Mammary epithelial cell (primary cell): ENCODE measurements at regions not wholly inside any gene's neighbourhood (a gene's known extent, or its start where the extent isn't known, plus 50 kb on each side); places are given as distances from the start of the nearest gene placed in this dataset.

Experiments
- EZH2 ChIP-seq: IDR thresholded peaks from 2 replicates; pipeline ENCODE4 v1.6.1; 2012; ENCODE audit warnings: low read length, inconsistent platforms, borderline replicate concordance
- TF ChIP-seq, protein P1 (sequence below), 2 donors: IDR thresholded peaks in 1 of 2; conservative IDR thresholded peaks in 1 of 2; 2 replicates each; pipeline ENCODE4 v1.5.1; 2011 to 2012; ENCODE audit warnings: inconsistent platforms in 2 of 2, low read length in 2 of 2, mild to moderate bottlenecking in 2 of 2, control low read depth in 1 of 2, low read depth in 1 of 2; ENCODE audit not compliant: insufficient read depth in 1 of 2; ENCODE audit errors: extremely low read depth in 1 of 2

DNA sequence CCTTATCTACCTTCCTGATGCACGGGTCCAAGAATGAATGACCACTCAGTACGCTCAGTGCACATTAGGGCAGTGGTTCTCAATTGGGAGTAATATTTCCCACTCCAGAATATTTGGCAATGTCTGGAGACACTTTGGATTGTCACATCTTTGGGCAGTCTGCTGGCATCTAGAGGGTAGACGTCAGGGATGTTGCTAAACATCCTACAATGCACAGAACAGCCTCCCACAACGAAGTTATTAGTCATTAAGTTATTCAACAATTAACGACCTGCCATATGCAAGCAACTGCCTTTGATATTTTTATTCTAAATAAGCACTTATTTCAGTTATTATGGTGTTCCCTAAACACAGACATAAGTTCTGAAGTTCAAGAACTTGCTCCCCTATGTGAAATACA, 669.3 kb downstream of the TOX3 start:
- TF ChIP-seq, protein P1, sequence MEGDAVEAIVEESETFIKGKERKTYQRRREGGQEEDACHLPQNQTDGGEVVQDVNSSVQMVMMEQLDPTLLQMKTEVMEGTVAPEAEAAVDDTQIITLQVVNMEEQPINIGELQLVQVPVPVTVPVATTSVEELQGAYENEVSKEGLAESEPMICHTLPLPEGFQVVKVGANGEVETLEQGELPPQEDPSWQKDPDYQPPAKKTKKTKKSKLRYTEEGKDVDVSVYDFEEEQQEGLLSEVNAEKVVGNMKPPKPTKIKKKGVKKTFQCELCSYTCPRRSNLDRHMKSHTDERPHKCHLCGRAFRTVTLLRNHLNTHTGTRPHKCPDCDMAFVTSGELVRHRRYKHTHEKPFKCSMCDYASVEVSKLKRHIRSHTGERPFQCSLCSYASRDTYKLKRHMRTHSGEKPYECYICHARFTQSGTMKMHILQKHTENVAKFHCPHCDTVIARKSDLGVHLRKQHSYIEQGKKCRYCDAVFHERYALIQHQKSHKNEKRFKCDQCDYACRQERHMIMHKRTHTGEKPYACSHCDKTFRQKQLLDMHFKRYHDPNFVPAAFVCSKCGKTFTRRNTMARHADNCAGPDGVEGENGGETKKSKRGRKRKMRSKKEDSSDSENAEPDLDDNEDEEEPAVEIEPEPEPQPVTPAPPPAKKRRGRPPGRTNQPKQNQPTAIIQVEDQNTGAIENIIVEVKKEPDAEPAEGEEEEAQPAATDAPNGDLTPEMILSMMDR (conservative IDR thresholded peaks at IDR 0.05 in 1 of 2, IDR thresholded peaks at IDR 0.05 in 1 of 2; ENCODE audit: extremely low read depth in 1 of 2, insufficient read depth in 1 of 2, low read depth in 1 of 2, low read length in 2 of 2) = no peak
- TF ChIP-seq EZH2 = no peak
